SU-DHL-6 (cell line): ENCODE measurements at regions not wholly inside any gene's neighbourhood (a gene's known extent, or its start where the extent isn't known, plus 50 kb on each side); places are given as distances from the start of the nearest gene placed in this dataset.

Source experiments
- H2AFZ ChIP-seq: fragments of 200-600 bp; sonication (generic); 2 replicates; pipeline ENCODE4 v1.6.1; 2014; ENCODE audit warnings: low read depth, mild to moderate bottlenecking, moderate library complexity, mixed read lengths, antibody characterized with exemption, low read length; ENCODE audit not compliant: severe bottlenecking
- H3F3A ChIP-seq: fragments of 200-600 bp; shearing (Covaris generic); 2 replicates; pipeline ENCODE4 v1.6.0; 2016; ENCODE audit warnings: antibody characterized with exemption, mild to moderate bottlenecking; ENCODE audit not compliant: insufficient read depth
- H3K27ac ChIP-seq: fragments of 200-600 bp; sonication (generic); 2 replicates; pipeline ENCODE4 v1.5.1; 2016; ENCODE audit warnings: low read depth, mild to moderate bottlenecking, low read length, moderate library complexity, mixed read lengths
- H3K27me3 ChIP-seq: fragments of 200-600 bp; sonication (generic), shearing (Covaris generic); 2 replicates; pipeline ENCODE4 v1.6.0; 2014; ENCODE audit warnings: mild to moderate bottlenecking, low read length
- H3K36me3 ChIP-seq: fragments of 200-600 bp; sonication (generic); 2 replicates; pipeline ENCODE4 v1.6.1; 2014; ENCODE audit warnings: mild to moderate bottlenecking, low read length, mixed read lengths
- H3K4me2 ChIP-seq: fragments of 300-600, 200-600 bp; shearing (Covaris generic), sonication (generic); 2 replicates; pipeline ENCODE4 v1.6.0; 2014; ENCODE audit warnings: low read length, low read depth, mild to moderate bottlenecking; ENCODE audit not compliant: poor library complexity, severe bottlenecking
- H3K4me3 ChIP-seq: fragments of 200-600 bp; sonication (generic); 2 replicates; pipeline ENCODE4 v1.5.1; 2014; ENCODE audit warnings: antibody characterized with exemption, low read length, mild to moderate bottlenecking, mixed read lengths; ENCODE audit not compliant: insufficient read depth, poor library complexity, severe bottlenecking
- H3K79me2 ChIP-seq: fragments of 200-600 bp; sonication (generic); 2 replicates; pipeline ENCODE4 v1.6.1; 2014; ENCODE audit warnings: mild to moderate bottlenecking, low read length, moderate library complexity; ENCODE audit not compliant: insufficient read depth
- H3K9ac ChIP-seq: fragments of 200-600 bp; sonication (generic); 2 replicates; pipeline ENCODE4 v1.7.0; 2014; ENCODE audit warnings: mild to moderate bottlenecking, low read length
- H3K9me2 ChIP-seq: fragments of 200-600 bp; sonication (generic); replicated peaks from 2 replicates; pipeline ENCODE4 v1.6.1; 2014; ENCODE audit warnings: low read length; ENCODE audit not compliant: insufficient read depth
- H3K9me3 ChIP-seq: fragments of 200-600 bp; sonication (generic); 2 replicates; pipeline ENCODE4 v1.6.1; 2014; ENCODE audit warnings: low read length, mixed read lengths; ENCODE audit not compliant: insufficient read depth
- H4K20me1 ChIP-seq: fragments of 200-600 bp; sonication (generic); 2 replicates; pipeline ENCODE4 v1.6.1; 2014; ENCODE audit warnings: low read depth, mild to moderate bottlenecking, antibody characterized with exemption, low read length, moderate library complexity, mixed read lengths
- EZH2phosphoT487 ChIP-seq: fragments of 200-600 bp; sonication (generic), shearing (Covaris generic); conservative IDR thresholded peaks from 2 replicates; pipeline ENCODE4 v1.6.1; 2018; ENCODE audit warnings: mild to moderate bottlenecking, antibody characterized with exemption, low read length, moderate library complexity, mixed read lengths
- TF ChIP-seq, protein P1 (sequence below): fragments of 200-600 bp; sonication (generic); IDR thresholded peaks from one replicate; pipeline ENCODE4 v1.5.1; 2017; ENCODE audit warnings: antibody characterized with exemption, mild to moderate bottlenecking, low read length, moderate library complexity; ENCODE audit not compliant: insufficient read depth, poor library complexity, severe bottlenecking

DNA sequence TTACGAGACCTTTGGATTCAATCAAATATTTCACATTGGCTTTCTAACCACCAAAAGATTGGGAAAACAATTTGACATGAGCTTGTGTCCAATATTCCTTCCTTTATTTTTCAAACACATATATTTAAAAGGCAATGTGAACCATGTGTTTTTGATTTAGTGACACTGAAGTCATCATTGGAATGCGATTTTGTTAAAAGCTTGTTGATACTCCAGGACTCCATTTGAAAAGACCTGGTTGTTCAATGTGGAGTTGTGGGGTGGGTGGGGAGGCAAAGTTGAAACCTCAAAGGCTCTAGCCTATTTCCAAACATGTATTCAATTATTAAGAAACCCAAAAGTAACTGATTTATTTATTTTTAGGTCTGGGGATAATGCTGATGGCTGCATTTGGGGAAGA, 114.1 kb upstream of the TRIB2 start:
- H3K27ac ChIP-seq = no peak overlapping the region
- H3K9ac ChIP-seq = no peak overlapping the region
- no peak overlapping the region for H2AFZ ChIP-seq
- H3K36me3 ChIP-seq = no peaks in the 10 kb centered on the region
- no peak overlapping the region for H3K4me3 ChIP-seq
- H3K9me3 ChIP-seq = no peaks in the 10 kb centered on the region
- no peak overlapping the region for H3K4me2 ChIP-seq
- TF ChIP-seq, protein P1, sequence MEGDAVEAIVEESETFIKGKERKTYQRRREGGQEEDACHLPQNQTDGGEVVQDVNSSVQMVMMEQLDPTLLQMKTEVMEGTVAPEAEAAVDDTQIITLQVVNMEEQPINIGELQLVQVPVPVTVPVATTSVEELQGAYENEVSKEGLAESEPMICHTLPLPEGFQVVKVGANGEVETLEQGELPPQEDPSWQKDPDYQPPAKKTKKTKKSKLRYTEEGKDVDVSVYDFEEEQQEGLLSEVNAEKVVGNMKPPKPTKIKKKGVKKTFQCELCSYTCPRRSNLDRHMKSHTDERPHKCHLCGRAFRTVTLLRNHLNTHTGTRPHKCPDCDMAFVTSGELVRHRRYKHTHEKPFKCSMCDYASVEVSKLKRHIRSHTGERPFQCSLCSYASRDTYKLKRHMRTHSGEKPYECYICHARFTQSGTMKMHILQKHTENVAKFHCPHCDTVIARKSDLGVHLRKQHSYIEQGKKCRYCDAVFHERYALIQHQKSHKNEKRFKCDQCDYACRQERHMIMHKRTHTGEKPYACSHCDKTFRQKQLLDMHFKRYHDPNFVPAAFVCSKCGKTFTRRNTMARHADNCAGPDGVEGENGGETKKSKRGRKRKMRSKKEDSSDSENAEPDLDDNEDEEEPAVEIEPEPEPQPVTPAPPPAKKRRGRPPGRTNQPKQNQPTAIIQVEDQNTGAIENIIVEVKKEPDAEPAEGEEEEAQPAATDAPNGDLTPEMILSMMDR = no peak
- TF ChIP-seq EZH2phosphoT487 = no peak
- no peaks in the 10 kb centered on the region for H4K20me1 ChIP-seq
- no peaks in the 10 kb centered on the region for H3K27me3 ChIP-seq
- H3K79me2 ChIP-seq = no peaks in the 10 kb centered on the region
- H3K9me2 ChIP-seq = no peaks in the 10 kb centered on the region
- H3F3A ChIP-seq = no peaks in the 10 kb centered on the region

DNA sequence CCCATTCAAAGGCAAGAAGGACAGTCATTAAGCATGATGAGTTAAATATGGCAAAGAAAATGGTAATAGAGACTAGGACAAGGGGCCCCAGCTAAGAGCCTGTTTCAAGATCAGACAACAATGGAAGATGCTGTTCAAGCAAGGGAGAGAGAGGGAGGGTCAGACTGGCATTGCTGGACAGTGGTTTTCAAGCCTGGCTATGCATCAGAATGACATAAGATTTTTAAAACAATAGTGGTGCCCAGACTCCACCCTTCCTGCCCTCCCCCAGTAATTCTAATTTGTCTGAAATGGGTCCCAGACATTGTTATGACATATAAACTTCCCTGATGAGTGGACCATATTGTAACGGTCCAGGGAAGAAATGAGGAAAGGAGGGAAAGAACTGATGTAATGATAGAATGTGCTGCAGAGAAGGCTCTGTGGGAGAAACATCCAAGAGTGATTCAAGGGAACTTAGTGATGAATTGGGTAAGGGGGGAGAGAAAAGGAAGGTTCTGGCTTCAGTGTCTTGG, 112.9 kb upstream of the TRIB2 start:
- Histone ChIP-seq H3K4me2 (no peak overlapping the region), H3K79me2 (no peaks in the 10 kb centered on the region), H3K9me2 (no peaks in the 10 kb centered on the region), H4K20me1 (no peaks in the 10 kb centered on the region), H3K9me3 (no peaks in the 10 kb centered on the region), H3K4me3 (no peak overlapping the region), H3F3A (no peaks in the 10 kb centered on the region), H3K36me3 (no peaks in the 10 kb centered on the region), H3K9ac (no peak overlapping the region), H3K27me3 (no peaks in the 10 kb centered on the region), H3K27ac (no peak overlapping the region), H2AFZ (no peak overlapping the region)
- TF ChIP-seq, protein P1 = no peak
- TF ChIP-seq EZH2phosphoT487 = no peak

DNA sequence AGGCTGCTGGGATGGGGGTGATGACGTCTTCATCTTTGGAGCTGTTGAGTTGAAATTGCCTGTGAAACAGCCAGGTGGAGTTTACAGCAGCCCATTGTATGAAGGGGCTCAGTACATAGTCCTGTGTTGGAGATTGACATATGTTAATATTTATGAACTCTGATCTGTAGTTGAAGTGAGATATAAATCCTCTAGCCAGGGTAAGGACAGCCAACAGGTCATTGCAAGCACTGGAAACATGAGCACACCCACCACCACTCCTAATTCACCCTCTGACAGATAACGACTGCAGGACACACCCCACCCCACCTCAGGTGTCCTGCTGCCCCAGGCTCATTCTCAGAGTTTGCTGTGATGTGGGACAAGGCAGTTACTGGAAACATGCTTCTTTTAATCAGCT, 112.4 kb upstream of the TRIB2 start:
- no peak for TF ChIP-seq EZH2phosphoT487
- TF ChIP-seq, protein P1 = no peak
- H2AFZ ChIP-seq = no peak overlapping the region
- no peaks in the 10 kb centered on the region for H4K20me1 ChIP-seq
- no peaks in the 10 kb centered on the region for H3F3A ChIP-seq
- no peaks in the 10 kb centered on the region for H3K79me2 ChIP-seq
- H3K9me3 ChIP-seq = no peaks in the 10 kb centered on the region
- H3K36me3 ChIP-seq = no peaks in the 10 kb centered on the region
- no peak overlapping the region for H3K4me3 ChIP-seq
- no peaks in the 10 kb centered on the region for H3K27me3 ChIP-seq
- no peak overlapping the region for H3K4me2 ChIP-seq
- H3K9ac ChIP-seq = no peak overlapping the region
- no peaks in the 10 kb centered on the region for H3K9me2 ChIP-seq
- no peak overlapping the region for H3K27ac ChIP-seq
